ENCODE measurements at regions not wholly inside any gene's neighbourhood (a gene's known extent, or its start where the extent isn't known, plus 50 kb on each side); places are given as distances from the start of the nearest gene placed in this dataset.
"Not testable (repeated sequence)": the region's sequence is repeated elsewhere in the genome, so short reads cannot be mapped to it uniquely, and the experiment has no call there.

GRCh38 chr5:116773926-116774325 is 199.3 kb upstream of the SEMA6A start:
- 21 to 58% (median 46%) methylated on average over 3 to 5 of the region's 5 CpGs for WGBS, 10 experiments
- peak in 1 of 8 experiments; percentile 20 for ATAC-seq (replicated peaks in 6 of 8)
- peaks cover 14 to 35% of the 10 kb centered on the region in 2 donors for H3K4me1 ChIP-seq (replicated peaks in 1 of 2)
- no peak overlapping the region for H3K27ac ChIP-seq
- in situ Hi-C loops (cut with MboI; ENCODE audit: low pct_unique_long_range_greater_than_20kb in 2 of 9, low sequenced_read_pairs in 9 of 9, unreplicated experiment in 9 of 9), result no loop called here
- no peak overlapping the region for H3K4me3 ChIP-seq

- Histone ChIP-seq H3K27ac (no peak overlapping the region), H3K4me3 (no peak overlapping the region), H3K4me1 (replicated peaks in 1 of 2) (peaks cover 3 to 23% of the 10 kb centered on the region in 2 donors)
- 0 to 83% (median 29%) methylated on average over 1 to 3 of the region's 3 CpGs; no CpG with 5 or more reads in 5 of the 10 experiments for WGBS, 10 experiments
- in situ Hi-C loops (cut with MboI; ENCODE audit: low pct_unique_long_range_greater_than_20kb in 2 of 9, low sequenced_read_pairs in 9 of 9, unreplicated experiment in 9 of 9), result no loop called here
- ATAC-seq (replicated peaks in 6 of 8), result no peak
Observed at GRCh38 chr5:116772806-116773205, 198.2 kb upstream of the SEMA6A start.

GRCh38 chr5:116772152-116772501 is 197.5 kb upstream of the SEMA6A start:
- in situ Hi-C loops (cut with MboI; ENCODE audit: low pct_unique_long_range_greater_than_20kb in 2 of 9, low sequenced_read_pairs in 9 of 9, unreplicated experiment in 9 of 9), result no loop called here
- no peak for ATAC-seq (replicated peaks in 6 of 8)
- Histone ChIP-seq H3K27ac (no peak overlapping the region), H3K4me1 (replicated peaks in 1 of 2) (peaks cover 0 to 22% of the 10 kb centered on the region in 2 donors), H3K4me3 (no peak overlapping the region)
- 0 to 100% (median 100%) methylated on average over 1 of the region's 1 CpG; no CpG with 5 or more reads in 3 of the 10 experiments for WGBS, 10 experiments

GRCh38 chr5:116771466-116772151 is 197.0 kb upstream of the SEMA6A start:
- in situ Hi-C loops (cut with MboI; ENCODE audit: low pct_unique_long_range_greater_than_20kb in 2 of 9, low sequenced_read_pairs in 9 of 9, unreplicated experiment in 9 of 9), result no loop called here
- peak in 2 of 8 experiments; percentile 13 to 63 for ATAC-seq (replicated peaks in 6 of 8)
- Histone ChIP-seq H3K27ac (no peak overlapping the region), H3K4me1 (replicated peaks in 1 of 2) (peaks cover 0 to 23% of the 10 kb centered on the region in 2 donors), H3K4me3 (no peak overlapping the region)
- WGBS, 10 experiments, result 6 to 100% (median 50%) methylated on average over 1 to 8 of the region's 9 CpGs; no CpG with 5 or more reads in 1 of the 10 experiments

GRCh38 chr5:116769953-116770352 is 195.3 kb upstream of the SEMA6A start:
- H3K27ac ChIP-seq; ATAC-seq (replicated peaks in 6 of 8); H3K4me3 ChIP-seq; in situ Hi-C loops (cut with MboI; ENCODE audit: low pct_unique_long_range_greater_than_20kb in 2 of 9, low sequenced_read_pairs in 9 of 9, unreplicated experiment in 9 of 9): not testable (repeated sequence)
- WGBS, 10 experiments, result 100% methylated on average over 1 to 2 of the region's 2 CpGs; no CpG with 5 or more reads in 5 of the 10 experiments
- H3K4me1 ChIP-seq (replicated peaks in 1 of 2), result peaks cover 0 to 27% of the 10 kb centered on the region in 2 donors

GRCh38 chr5:116769470-116769869 is 194.8 kb upstream of the SEMA6A start:
- Histone ChIP-seq H3K4me3 (no peak overlapping the region), H3K4me1 (replicated peaks in 1 of 2) (peaks cover 0 to 27% of the 10 kb centered on the region in 2 donors), H3K27ac (no peak overlapping the region)
- ATAC-seq (replicated peaks in 6 of 8), result no peak
- WGBS, 10 experiments, result 17 to 100% (median 88%) methylated on average over 1 to 5 of the region's 7 CpGs; no CpG with 5 or more reads in 2 of the 10 experiments
- in situ Hi-C loops (cut with MboI; ENCODE audit: low pct_unique_long_range_greater_than_20kb in 2 of 9, low sequenced_read_pairs in 9 of 9, unreplicated experiment in 9 of 9), result no loop called here

- H3K4me3 ChIP-seq, result no peak overlapping the region
- in situ Hi-C loops (cut with MboI; ENCODE audit: low pct_unique_long_range_greater_than_20kb in 2 of 9, low sequenced_read_pairs in 9 of 9, unreplicated experiment in 9 of 9), result no loop called here
- H3K27ac ChIP-seq, result no peak overlapping the region
- peak; percentile 44 to 99 (median 96) for ATAC-seq (replicated peaks in 6 of 8)
- H3K4me1 ChIP-seq (replicated peaks in 1 of 2), result peaks cover 0 to 9% of the 10 kb centered on the region in 2 donors
- WGBS, 10 experiments, result 0 to 85% (median 66%) methylated on average over 1 to 5 of the region's 6 CpGs; no CpG with 5 or more reads in 1 of the 10 experiments
Observed at GRCh38 chr5:116766470-116766947, 191.9 kb upstream of the SEMA6A start.

- Histone ChIP-seq H3K27ac (no peak overlapping the region), H3K4me1 (replicated peaks in 1 of 2) (peaks cover under 1 to 8% of the 10 kb centered on the region in 2 donors), H3K4me3 (no peak overlapping the region)
- ATAC-seq (replicated peaks in 6 of 8), result peak in 1 of 8 experiments; percentile 21
- WGBS, 10 experiments, result 0 to 88% (median 16%) methylated on average over 1 of the region's 1 CpG; no CpG with 5 or more reads in 4 of the 10 experiments
- in situ Hi-C loops (cut with MboI; ENCODE audit: low pct_unique_long_range_greater_than_20kb in 2 of 9, low sequenced_read_pairs in 9 of 9, unreplicated experiment in 9 of 9), result no loop called here
Observed at GRCh38 chr5:116765441-116765840, 190.8 kb upstream of the SEMA6A start.

- Histone ChIP-seq H3K4me1 (replicated peaks in 1 of 2) (peaks cover 6 to 13% of the 10 kb centered on the region in 2 donors), H3K27ac (no peak overlapping the region), H3K4me3 (no peak overlapping the region)
- ATAC-seq (replicated peaks in 6 of 8), result no peak
- WGBS, 10 experiments, result 20 to 100% (median 100%) methylated on average over 1 of the region's 2 CpGs; no CpG with 5 or more reads in 4 of the 10 experiments
- in situ Hi-C loops (cut with MboI; ENCODE audit: low pct_unique_long_range_greater_than_20kb in 2 of 9, low sequenced_read_pairs in 9 of 9, unreplicated experiment in 9 of 9), result no loop called here
Observed at GRCh38 chr5:116764941-116765340, 190.3 kb upstream of the SEMA6A start.

- no peak for ATAC-seq (replicated peaks in 6 of 8)
- Histone ChIP-seq H3K4me3 (no peak overlapping the region), H3K27ac (no peak overlapping the region), H3K4me1 (replicated peaks in 1 of 2) (peaks cover 8 to 20% of the 10 kb centered on the region in 2 donors)
- WGBS, 10 experiments, result 57 to 100% (median 92%) methylated on average over 4 to 17 of the region's 19 CpGs
- in situ Hi-C loops (cut with MboI; ENCODE audit: low pct_unique_long_range_greater_than_20kb in 2 of 9, low sequenced_read_pairs in 9 of 9, unreplicated experiment in 9 of 9), result no loop called here
Observed at GRCh38 chr5:116763987-116764866, 189.6 kb upstream of the SEMA6A start.

- 0 to 64% (median 24%) methylated on average over 1 to 5 of the region's 10 CpGs for WGBS, 10 experiments
- H3K4me3 ChIP-seq, result no peak overlapping the region
- peaks cover 8 to 14% of the 10 kb centered on the region in 2 donors for H3K4me1 ChIP-seq (replicated peaks in 1 of 2)
- no peak overlapping the region for H3K27ac ChIP-seq
- ATAC-seq (replicated peaks in 6 of 8), result peak in 5 of 8 experiments; percentile 91 to 100 (median 97)
- in situ Hi-C loops (cut with MboI; ENCODE audit: low pct_unique_long_range_greater_than_20kb in 2 of 9, low sequenced_read_pairs in 9 of 9, unreplicated experiment in 9 of 9), result no loop called here
Observed at GRCh38 chr5:116759860-116760640, 185.4 kb upstream of the SEMA6A start.

- peaks cover 8 to 14% of the 10 kb centered on the region in 2 donors for H3K4me1 ChIP-seq (replicated peaks in 1 of 2)
- 0 to 86% (median 29%) methylated on average over 1 of the region's 1 CpG; no CpG with 5 or more reads in 6 of the 10 experiments for WGBS, 10 experiments
- in situ Hi-C loops (cut with MboI; ENCODE audit: low pct_unique_long_range_greater_than_20kb in 2 of 9, low sequenced_read_pairs in 9 of 9, unreplicated experiment in 9 of 9), result no loop called here
Observed at GRCh38 chr5:116757326-116757725, 182.7 kb upstream of the SEMA6A start.

More at GRCh38 chr5:116757326-116757725, 182.7 kb upstream of the SEMA6A start:
- H3K4me3 ChIP-seq, result no peak overlapping the region
- ATAC-seq (replicated peaks in 6 of 8), result no peak
- H3K27ac ChIP-seq, result no peak overlapping the region

Measured in motor neuron (in vitro differentiated cells).